Right atrium auricular region (tissue), 2 donors: ENCODE measurements at regions not wholly inside any gene's neighbourhood (a gene's known extent, or its start where the extent isn't known, plus 50 kb on each side); places are given as distances from the start of the nearest gene placed in this dataset.

Experiments
- DNase-seq: peaks from one replicate; pipeline ENCODE4 v3.0.0-alpha.2; 2019; ENCODE audit warnings: low spot score
- H3K27ac ChIP-seq, 2 donors: fragments of 200-600 bp; sonication (generic); 1 replicate in 1 of 2; 2 replicates in 1 of 2; pipeline ENCODE4 v1.5.1; 2016 to 2019
- H3K27me3 ChIP-seq, 2 donors: fragments of 200-600 bp; sonication (generic); one replicate each; pipeline versions ENCODE4 v1.5.1 to v1.6.0; 2017 to 2019
- H3K36me3 ChIP-seq: fragments of 200-600 bp; sonication (generic); one replicate; pipeline ENCODE4 v1.5.1; 2016
- H3K4me1 ChIP-seq, 2 donors: fragments of 200-600 bp; sonication (generic); one replicate each; pipeline versions ENCODE4 v1.5.1 to v1.6.0; 2017 to 2019
- H3K4me3 ChIP-seq, 2 donors: fragments of 200-600 bp; sonication (generic); 1 replicate in 1 of 2; 2 replicates in 1 of 2; pipeline ENCODE4 v1.5.1; 2017 to 2019; ENCODE audit warnings: mild to moderate bottlenecking in 1 of 2, moderate library complexity in 1 of 2
- H3K9me3 ChIP-seq, 2 donors: fragments of 200-600 bp; sonication (generic); one replicate each; pipeline ENCODE4 v1.5.1; 2019
- CTCF ChIP-seq, 2 donors: fragments of 200-600 bp; sonication (generic); IDR thresholded peaks; one replicate each; pipeline ENCODE4 v1.5.1; 2019; ENCODE audit warnings: antibody characterized with exemption in 2 of 2

- peaks cover 0 to 15% of the 10 kb centered on the region in 2 donors for H3K4me1 ChIP-seq
- DNase-seq = no peak
- H3K27ac ChIP-seq = no peak overlapping the region
- H3K9me3 ChIP-seq = no peaks in the 10 kb centered on the region
- H3K27me3 ChIP-seq = no peaks in the 10 kb centered on the region
- no peak overlapping the region for H3K4me3 ChIP-seq
- no peak for TF ChIP-seq CTCF (IDR thresholded peaks at IDR 0.05)
- no peaks in the 10 kb centered on the region for H3K36me3 ChIP-seq
These were observed 152.1 kb upstream of the SOX21 start for GRCh38 chr13:94864474-94864873.

- peaks cover 0 to 18% of the 10 kb centered on the region in 2 donors for H3K4me1 ChIP-seq
- H3K27ac ChIP-seq = no peak overlapping the region
- TF ChIP-seq CTCF (IDR thresholded peaks at IDR 0.05) = no peak
These were observed 148.6 kb upstream of the SOX21 start for GRCh38 chr13:94860981-94861407.

GRCh38 chr13:94859811-94860210 lies 147.5 kb upstream of the SOX21 start:
- peak overlapping the region in 1 of 2 donors; percentile 5 for H3K27ac ChIP-seq
- H3K9me3 ChIP-seq = no peaks in the 10 kb centered on the region
- DNase-seq = no peak
- no peak for TF ChIP-seq CTCF (IDR thresholded peaks at IDR 0.05)
- H3K27me3 ChIP-seq = no peaks in the 10 kb centered on the region
- H3K36me3 ChIP-seq = no peaks in the 10 kb centered on the region
- peaks cover 0 to 18% of the 10 kb centered on the region in 2 donors for H3K4me1 ChIP-seq
- H3K4me3 ChIP-seq = no peak overlapping the region

More at GRCh38 chr13:94860981-94861407, 148.6 kb upstream of the SOX21 start:
- H3K27me3 ChIP-seq = no peaks in the 10 kb centered on the region
- H3K4me3 ChIP-seq = peak overlapping the region in 1 of 2 donors; percentile 28
- DNase-seq = no peak
- no peaks in the 10 kb centered on the region for H3K9me3 ChIP-seq
- H3K36me3 ChIP-seq = no peaks in the 10 kb centered on the region

GRCh38 chr13:94859278-94859691 lies 146.9 kb upstream of the SOX21 start:
- H3K4me1 ChIP-seq = peaks cover 0 to 18% of the 10 kb centered on the region in 2 donors
- H3K36me3 ChIP-seq = no peaks in the 10 kb centered on the region
- H3K27me3 ChIP-seq = no peaks in the 10 kb centered on the region
- TF ChIP-seq CTCF (IDR thresholded peaks at IDR 0.05) = no peak
- DNase-seq = no peak
- H3K9me3 ChIP-seq = no peaks in the 10 kb centered on the region
- peak overlapping the region in 1 of 2 donors; percentile 5 for H3K27ac ChIP-seq
- no peak overlapping the region for H3K4me3 ChIP-seq

GRCh38 chr13:94858856-94859255 lies 146.5 kb upstream of the SOX21 start:
- H3K4me1 ChIP-seq = peaks cover 0 to 18% of the 10 kb centered on the region in 2 donors
- no peak overlapping the region for H3K27ac ChIP-seq
- H3K9me3 ChIP-seq = no peaks in the 10 kb centered on the region
- no peaks in the 10 kb centered on the region for H3K27me3 ChIP-seq
- DNase-seq = no peak
- no peak for TF ChIP-seq CTCF (IDR thresholded peaks at IDR 0.05)
- no peaks in the 10 kb centered on the region for H3K36me3 ChIP-seq
- H3K4me3 ChIP-seq = no peak overlapping the region

GRCh38 chr13:94854688-94855087 lies 142.3 kb upstream of the SOX21 start:
- H3K36me3 ChIP-seq = no peaks in the 10 kb centered on the region
- H3K9me3 ChIP-seq = no peaks in the 10 kb centered on the region
- H3K4me3 ChIP-seq = no peak overlapping the region
- peaks cover 0 to 5% of the 10 kb centered on the region in 2 donors for H3K4me1 ChIP-seq
- no peaks in the 10 kb centered on the region for H3K27me3 ChIP-seq
- TF ChIP-seq CTCF (IDR thresholded peaks at IDR 0.05) = no peak
- DNase-seq = no peak
- no peak overlapping the region for H3K27ac ChIP-seq
